ENCODE measurements at regions not wholly inside any gene's neighbourhood (a gene's known extent, or its start where the extent isn't known, plus 50 kb on each side); places are given as distances from the start of the nearest gene placed in this dataset.

DNA sequence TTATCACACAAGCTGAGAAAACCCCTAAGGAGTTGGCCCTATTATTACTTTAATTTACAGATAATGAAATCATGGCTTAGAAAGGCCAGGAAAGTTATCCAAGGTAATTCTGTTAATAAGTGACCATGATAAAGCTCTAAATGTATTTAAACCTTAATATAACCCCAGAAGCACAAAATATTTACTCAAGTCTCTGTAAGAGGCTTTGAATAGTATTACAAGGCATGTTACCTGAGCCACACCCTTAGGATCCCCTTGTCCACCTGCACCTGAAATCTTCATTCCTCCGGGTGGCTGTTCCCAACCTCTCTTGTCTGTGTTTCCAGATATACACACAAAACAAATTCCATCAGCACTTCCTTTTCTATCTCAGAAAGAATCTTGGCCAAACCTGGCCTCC is 271.6 kb upstream of the BMP2 start:
- H3K4me3 ChIP-seq (ENCODE audit: low read depth, low read length): no peak overlapping the region
- no peak for DNase-seq (ENCODE audit: low read depth)
- TF ChIP-seq, protein P1, sequence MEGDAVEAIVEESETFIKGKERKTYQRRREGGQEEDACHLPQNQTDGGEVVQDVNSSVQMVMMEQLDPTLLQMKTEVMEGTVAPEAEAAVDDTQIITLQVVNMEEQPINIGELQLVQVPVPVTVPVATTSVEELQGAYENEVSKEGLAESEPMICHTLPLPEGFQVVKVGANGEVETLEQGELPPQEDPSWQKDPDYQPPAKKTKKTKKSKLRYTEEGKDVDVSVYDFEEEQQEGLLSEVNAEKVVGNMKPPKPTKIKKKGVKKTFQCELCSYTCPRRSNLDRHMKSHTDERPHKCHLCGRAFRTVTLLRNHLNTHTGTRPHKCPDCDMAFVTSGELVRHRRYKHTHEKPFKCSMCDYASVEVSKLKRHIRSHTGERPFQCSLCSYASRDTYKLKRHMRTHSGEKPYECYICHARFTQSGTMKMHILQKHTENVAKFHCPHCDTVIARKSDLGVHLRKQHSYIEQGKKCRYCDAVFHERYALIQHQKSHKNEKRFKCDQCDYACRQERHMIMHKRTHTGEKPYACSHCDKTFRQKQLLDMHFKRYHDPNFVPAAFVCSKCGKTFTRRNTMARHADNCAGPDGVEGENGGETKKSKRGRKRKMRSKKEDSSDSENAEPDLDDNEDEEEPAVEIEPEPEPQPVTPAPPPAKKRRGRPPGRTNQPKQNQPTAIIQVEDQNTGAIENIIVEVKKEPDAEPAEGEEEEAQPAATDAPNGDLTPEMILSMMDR (IDR thresholded peaks at IDR 0.05; ENCODE audit: insufficient read depth, low read depth, low read length, missing control alignments): no peak

DNA sequence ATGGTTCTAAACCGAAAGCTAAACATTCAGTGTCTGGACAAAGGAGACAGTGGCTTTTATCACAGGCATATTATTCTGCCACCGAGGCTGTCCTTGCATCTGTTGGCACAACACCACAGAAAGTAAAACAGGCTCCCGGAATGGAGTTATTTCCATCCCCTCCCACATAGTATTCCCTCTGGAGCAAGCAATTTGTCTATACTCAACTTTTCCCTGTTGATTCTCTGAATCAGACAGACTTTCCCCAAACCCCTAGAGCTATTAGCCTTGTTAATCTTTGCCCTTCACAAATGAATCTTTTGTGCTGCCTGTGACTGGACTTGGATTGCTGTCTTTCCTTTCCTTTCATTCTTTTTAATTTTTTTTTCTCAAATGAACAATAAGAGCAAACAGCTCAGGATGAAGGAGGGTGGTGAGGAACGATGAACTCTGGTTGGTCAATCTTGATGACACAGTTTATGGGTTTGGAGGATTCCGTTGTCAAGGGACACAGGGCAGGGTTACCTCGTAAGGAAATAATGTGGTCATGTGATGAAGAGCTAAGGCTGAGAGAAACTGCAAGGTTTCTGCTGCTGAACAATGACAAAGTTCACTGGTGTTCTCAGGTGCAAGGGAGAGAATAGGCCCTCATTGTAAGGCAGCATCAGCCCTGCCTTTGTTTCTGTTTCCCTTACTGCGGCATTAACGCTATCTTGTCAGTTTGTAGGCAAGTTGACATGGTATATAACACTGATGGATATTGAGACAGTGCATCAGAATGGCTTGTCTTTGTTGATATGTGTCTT is 275.0 kb upstream of the BMP2 start:
- H3K4me3 ChIP-seq (ENCODE audit: low read depth, low read length): no peak overlapping the region
- no peak for DNase-seq (ENCODE audit: low read depth)
- TF ChIP-seq, protein P1 (IDR thresholded peaks at IDR 0.05; ENCODE audit: insufficient read depth, low read depth, low read length, missing control alignments): no peak

DNA sequence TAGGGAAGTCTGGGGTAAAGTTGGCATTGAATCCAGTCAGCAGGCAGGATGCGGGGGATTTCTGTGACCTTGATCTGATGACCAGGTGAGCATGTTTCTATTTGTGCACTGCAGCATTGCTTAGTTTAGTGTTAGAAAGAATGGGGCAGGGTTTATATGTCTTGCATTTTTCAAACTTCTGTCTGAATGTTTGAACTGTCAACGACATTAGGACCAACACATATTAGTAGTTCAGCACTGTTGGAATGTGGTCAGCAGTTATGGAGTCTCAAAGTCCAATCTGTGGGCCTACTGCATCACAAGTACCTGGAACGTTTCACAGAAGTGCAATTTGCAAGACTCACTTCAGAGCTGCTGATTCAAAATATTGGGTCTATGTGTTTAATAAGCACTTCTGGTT is 276.6 kb upstream of the BMP2 start:
- TF ChIP-seq, protein P1 (IDR thresholded peaks at IDR 0.05; ENCODE audit: insufficient read depth, low read depth, low read length, missing control alignments): no peak
- DNase-seq (ENCODE audit: low read depth): no peak
- no peak overlapping the region for H3K4me3 ChIP-seq (ENCODE audit: low read depth, low read length)

DNA sequence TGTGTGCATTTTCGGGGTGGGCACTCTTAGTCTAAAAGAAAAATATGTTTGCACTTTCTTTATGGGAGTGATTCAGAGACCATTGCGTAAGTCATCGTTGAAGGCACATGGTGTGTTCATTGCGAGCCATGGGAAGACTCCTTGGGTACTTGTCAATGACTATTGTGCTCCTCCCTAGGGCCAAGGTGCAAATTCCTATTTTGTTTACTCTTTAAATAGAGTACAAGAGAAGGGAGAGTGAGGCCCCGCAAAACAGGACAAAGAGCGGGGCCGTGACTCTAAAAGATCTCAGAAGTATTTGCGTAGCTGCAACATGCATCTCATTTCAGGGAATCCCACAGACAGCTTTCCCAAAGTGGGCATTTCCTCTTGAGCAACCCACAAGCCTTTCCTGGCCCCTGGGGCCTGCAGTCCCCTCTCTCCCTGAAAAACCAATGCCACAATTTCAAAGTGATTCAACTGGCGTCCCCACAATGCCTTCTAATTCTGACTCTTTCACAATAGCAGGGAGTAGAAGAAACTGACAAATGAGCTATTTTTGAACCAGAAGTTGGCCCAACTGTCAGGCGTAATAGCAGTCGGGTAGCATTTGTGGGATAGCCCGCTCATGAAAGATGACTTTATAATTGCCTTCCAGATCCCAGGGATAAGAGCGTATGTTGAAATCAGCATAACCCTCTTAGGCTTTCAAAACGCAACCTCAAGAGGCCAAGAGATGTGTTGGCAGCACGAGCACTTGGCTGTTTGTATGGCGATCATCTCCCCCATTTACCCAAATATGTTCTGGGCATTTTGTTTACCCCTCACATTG is 277.9 kb upstream of the BMP2 start:
- DNase-seq (ENCODE audit: low read depth): no peak
- TF ChIP-seq, protein P1 (IDR thresholded peaks at IDR 0.05; ENCODE audit: insufficient read depth, low read depth, low read length, missing control alignments): no peak

DNA sequence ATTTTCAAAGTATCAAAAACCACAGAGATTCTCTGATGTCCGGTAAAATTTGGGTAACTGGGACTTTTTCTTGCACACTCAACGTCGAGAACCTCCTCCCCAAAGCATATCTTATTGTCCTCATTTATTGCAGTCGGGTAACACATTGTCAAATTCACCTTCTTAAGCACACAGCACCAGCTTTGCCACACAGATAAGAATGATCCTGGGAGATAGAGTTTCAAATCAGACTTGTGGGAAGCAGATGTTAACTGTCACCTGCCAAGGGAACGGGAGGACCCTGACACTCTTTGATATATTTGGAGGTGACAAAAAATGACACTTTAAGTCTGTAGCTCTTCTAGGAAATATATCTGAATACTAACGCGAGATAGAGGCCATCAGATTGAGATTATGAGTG is 282.1 kb upstream of the BMP2 start:
- no peak overlapping the region for H3K4me3 ChIP-seq (ENCODE audit: low read depth, low read length)
- TF ChIP-seq, protein P1 (IDR thresholded peaks at IDR 0.05; ENCODE audit: insufficient read depth, low read depth, low read length, missing control alignments): no peak
- DNase-seq (ENCODE audit: low read depth): no peak

More for the DNA sequence above, 277.9 kb upstream of the BMP2 start:
- H3K4me3 ChIP-seq (ENCODE audit: low read depth, low read length): no peak overlapping the region

DNA sequence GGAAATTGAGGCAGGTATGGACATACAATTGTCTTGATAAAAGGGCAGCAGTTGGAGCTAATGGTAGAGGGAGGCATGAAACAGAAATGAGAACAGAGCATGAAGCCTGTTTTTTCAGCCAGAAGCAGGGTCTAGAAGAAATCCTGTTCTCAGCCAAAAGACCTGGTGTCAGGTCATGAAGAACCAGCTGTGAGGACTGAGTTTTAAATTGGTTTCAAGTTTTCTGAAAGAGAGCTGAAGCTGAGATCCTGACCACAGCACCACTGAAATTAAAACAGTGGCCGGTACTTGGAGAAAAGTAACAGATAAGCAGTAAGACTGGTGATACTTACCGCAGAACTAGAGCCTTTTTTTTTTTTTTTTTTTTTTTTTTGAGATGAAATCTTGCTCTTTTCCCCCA is 283.8 kb upstream of the BMP2 start:
- DNase-seq (ENCODE audit: low read depth): no peak
- no peak overlapping the region for H3K4me3 ChIP-seq (ENCODE audit: low read depth, low read length)
- TF ChIP-seq, protein P1 (IDR thresholded peaks at IDR 0.05; ENCODE audit: insufficient read depth, low read depth, low read length, missing control alignments): no peak

Measured in GM12865 (cell line).